Neural cell (in vitro differentiated cells): ENCODE measurements at regions not wholly inside any gene's neighbourhood (a gene's known extent, or its start where the extent isn't known, plus 50 kb on each side); places are given as distances from the start of the nearest gene placed in this dataset.

Experiments used
- H2AFZ ChIP-seq: fragments of 200-600, 300-800 bp; sonication (generic), shearing (Covaris generic); 2 replicates; pipeline ENCODE4 v1.6.0; 2014; ENCODE audit warnings: low read depth, mild to moderate bottlenecking, antibody characterized with exemption, low read length, moderate library complexity
- H3F3A ChIP-seq: fragments of 200-600 bp; shearing (Covaris generic); 2 replicates; pipeline ENCODE4 v1.6.1; 2016; ENCODE audit warnings: mild to moderate bottlenecking, moderate library complexity, mixed read lengths, antibody characterized with exemption, low read length; ENCODE audit not compliant: insufficient read depth, poor library complexity, severe bottlenecking
- H3K27ac ChIP-seq: fragments of 200-600, 300-800 bp; sonication (generic), shearing (Covaris generic); 2 replicates; pipeline ENCODE4 v1.5.1; 2014; ENCODE audit warnings: mild to moderate bottlenecking, low read length, moderate library complexity
- H3K27me3 ChIP-seq: fragments of 300-800, 200-600 bp; sonication (generic), shearing (Covaris generic); 2 replicates; pipeline ENCODE4 v1.6.0; 2014; ENCODE audit warnings: mild to moderate bottlenecking, low read depth, low read length, moderate library complexity; ENCODE audit not compliant: insufficient read depth
- H3K36me3 ChIP-seq: fragments of 300-800, 200-600 bp; sonication (generic), shearing (Covaris generic); 2 replicates; pipeline ENCODE4 v1.5.1; 2014; ENCODE audit warnings: mild to moderate bottlenecking, antibody characterized with exemption, low read length, moderate library complexity; ENCODE audit not compliant: insufficient read depth
- H3K4me2 ChIP-seq: fragments of 300-800, 200-600 bp; sonication (generic), shearing (Covaris generic); 2 replicates; pipeline ENCODE4 v1.6.0; 2014; ENCODE audit warnings: mild to moderate bottlenecking, low read length
- H3K4me3 ChIP-seq: fragments of 300-800, 200-600 bp; sonication (generic), shearing (Covaris generic); 2 replicates; pipeline ENCODE4 v1.5.1; 2014; ENCODE audit warnings: mild to moderate bottlenecking, low read length, moderate library complexity
- H3K79me2 ChIP-seq: fragments of 200-600 bp; shearing (Covaris generic); replicated peaks from 2 replicates; pipeline ENCODE4 v1.6.0; 2014; ENCODE audit warnings: mild to moderate bottlenecking, low read length, moderate library complexity; ENCODE audit not compliant: insufficient read depth
- H3K9ac ChIP-seq: fragments of 300-800, 200-600 bp; sonication (generic), shearing (Covaris generic); 2 replicates; pipeline ENCODE4 v1.6.1; 2016; ENCODE audit warnings: mild to moderate bottlenecking, low read length, mixed read lengths
- H3K9me2 ChIP-seq: fragments of 200-600 bp; shearing (Covaris generic); 2 replicates; pipeline ENCODE4 v1.6.1; 2016; ENCODE audit warnings: mild to moderate bottlenecking, low read length, mixed read lengths; ENCODE audit not compliant: insufficient read depth
- H3K9me3 ChIP-seq: fragments of 200-600, 300-800 bp; sonication (generic), shearing (Covaris generic); 2 replicates; pipeline ENCODE4 v1.6.1; 2016; ENCODE audit warnings: mild to moderate bottlenecking, mixed run types, low read length, moderate library complexity, mixed read lengths
- H4K20me1 ChIP-seq: fragments of 200-600 bp; shearing (Covaris generic); 2 replicates; pipeline ENCODE4 v1.6.1; 2016; ENCODE audit warnings: mild to moderate bottlenecking, mixed run types; ENCODE audit not compliant: insufficient read depth
- CTCF ChIP-seq: fragments of 450-650 bp; IDR thresholded peaks from 2 replicates; pipeline ENCODE4 v1.5.1; 2014; ENCODE audit warnings: antibody characterized with exemption, mild to moderate bottlenecking, moderate library complexity; ENCODE audit not compliant: poor library complexity, severe bottlenecking
- EP300 ChIP-seq: fragments of 450-650 bp; conservative IDR thresholded peaks from 2 replicates; pipeline ENCODE4 v1.6.1; 2014; ENCODE audit warnings: antibody characterized with exemption, mild to moderate bottlenecking, moderate library complexity; ENCODE audit not compliant: poor library complexity, severe bottlenecking
- EZH2 ChIP-seq: fragments of 200-600, 300-800 bp; shearing (Covaris generic), sonication (generic); IDR thresholded peaks from 2 replicates; pipeline ENCODE4 v1.6.1; 2014; ENCODE audit warnings: antibody characterized with exemption, low read length, borderline replicate concordance, mild to moderate bottlenecking; ENCODE audit not compliant: insufficient read depth, poor library complexity, severe bottlenecking
- MXI1 ChIP-seq: fragments of 450-650 bp; conservative IDR thresholded peaks from 2 replicates; pipeline ENCODE4 v1.6.1; 2014; ENCODE audit warnings: antibody characterized with exemption, mild to moderate bottlenecking; ENCODE audit not compliant: poor library complexity, severe bottlenecking
- POLR2AphosphoS5 ChIP-seq: IDR thresholded peaks from 2 replicates; pipeline ENCODE4 v1.6.1; 2012
- RAD21 ChIP-seq: fragments of 450-650 bp; conservative IDR thresholded peaks from 2 replicates; pipeline ENCODE4 v1.6.1; 2014; ENCODE audit warnings: antibody characterized with exemption, mild to moderate bottlenecking, moderate library complexity
- REST ChIP-seq: IDR thresholded peaks from 2 replicates; pipeline ENCODE4 v1.6.1; 2012; ENCODE audit warnings: borderline replicate concordance
- SMC3 ChIP-seq: fragments of 450-650 bp; conservative IDR thresholded peaks from 2 replicates; pipeline ENCODE4 v1.6.1; 2014; ENCODE audit warnings: antibody characterized with exemption, mild to moderate bottlenecking, moderate library complexity; ENCODE audit not compliant: poor library complexity
- TAF1 ChIP-seq: IDR thresholded peaks from 2 replicates; pipeline ENCODE4 v1.6.1; 2012; ENCODE audit warnings: low read depth

GRCh38 chr4:33881176-33881575 is 2363.1 kb downstream of the ARAP2 start:
- no peaks in the 10 kb centered on the region for H3K9me3 ChIP-seq
- H3K36me3 ChIP-seq, result no peaks in the 10 kb centered on the region
- H3K27ac ChIP-seq, result no peak overlapping the region
- no peaks in the 10 kb centered on the region for H3K27me3 ChIP-seq
- H2AFZ ChIP-seq, result no peak overlapping the region
- no peak overlapping the region for H3K4me3 ChIP-seq
- no peak for TF ChIP-seq EP300
- no peak for TF ChIP-seq CTCF
- TF ChIP-seq SMC3, result no peak
- no peak for TF ChIP-seq REST
- no peak for TF ChIP-seq TAF1
- no peak for TF ChIP-seq POLR2AphosphoS5
- no peak for TF ChIP-seq EZH2
- no peak for TF ChIP-seq MXI1
- TF ChIP-seq RAD21, result no peak
- no peaks in the 10 kb centered on the region for H3K79me2 ChIP-seq
- no peaks in the 10 kb centered on the region for H3F3A ChIP-seq
- no peak overlapping the region for H3K9ac ChIP-seq
- no peaks in the 10 kb centered on the region for H4K20me1 ChIP-seq
- H3K4me2 ChIP-seq, result no peak overlapping the region
- H3K9me2 ChIP-seq, result no peaks in the 10 kb centered on the region

- Histone ChIP-seq H3F3A (no peaks in the 10 kb centered on the region), H3K79me2 (no peaks in the 10 kb centered on the region), H3K4me3 (no peak overlapping the region), H3K27me3 (no peaks in the 10 kb centered on the region), H3K4me2 (no peak overlapping the region), H3K36me3 (no peaks in the 10 kb centered on the region), H3K9me2 (no peaks in the 10 kb centered on the region), H4K20me1 (no peaks in the 10 kb centered on the region), H3K27ac (no peak overlapping the region), H3K9me3 (no peaks in the 10 kb centered on the region), H3K9ac (no peak overlapping the region), H2AFZ (no peak overlapping the region)
- no peak for TF ChIP-seq POLR2AphosphoS5
- TF ChIP-seq MXI1, result no peak
- no peak for TF ChIP-seq EP300
- no peak for TF ChIP-seq TAF1
- TF ChIP-seq EZH2, result no peak
These were observed 2361.9 kb downstream of the ARAP2 start for GRCh38 chr4:33882246-33882990.
